ENCODE measurements at regions not wholly inside any gene's neighbourhood (a gene's known extent, or its start where the extent isn't known, plus 50 kb on each side); places are given as distances from the start of the nearest gene placed in this dataset.
A peak's percentile ranks its signal among the peaks of the same experiment; 100 is the strongest.

GRCh38 chr10:130727766-130728490, 583.6 kb downstream of the TCERG1L start:
- no peak for TF ChIP-seq POLR2A (IDR thresholded peaks at IDR 0.05)
- TF ChIP-seq, protein P1, sequence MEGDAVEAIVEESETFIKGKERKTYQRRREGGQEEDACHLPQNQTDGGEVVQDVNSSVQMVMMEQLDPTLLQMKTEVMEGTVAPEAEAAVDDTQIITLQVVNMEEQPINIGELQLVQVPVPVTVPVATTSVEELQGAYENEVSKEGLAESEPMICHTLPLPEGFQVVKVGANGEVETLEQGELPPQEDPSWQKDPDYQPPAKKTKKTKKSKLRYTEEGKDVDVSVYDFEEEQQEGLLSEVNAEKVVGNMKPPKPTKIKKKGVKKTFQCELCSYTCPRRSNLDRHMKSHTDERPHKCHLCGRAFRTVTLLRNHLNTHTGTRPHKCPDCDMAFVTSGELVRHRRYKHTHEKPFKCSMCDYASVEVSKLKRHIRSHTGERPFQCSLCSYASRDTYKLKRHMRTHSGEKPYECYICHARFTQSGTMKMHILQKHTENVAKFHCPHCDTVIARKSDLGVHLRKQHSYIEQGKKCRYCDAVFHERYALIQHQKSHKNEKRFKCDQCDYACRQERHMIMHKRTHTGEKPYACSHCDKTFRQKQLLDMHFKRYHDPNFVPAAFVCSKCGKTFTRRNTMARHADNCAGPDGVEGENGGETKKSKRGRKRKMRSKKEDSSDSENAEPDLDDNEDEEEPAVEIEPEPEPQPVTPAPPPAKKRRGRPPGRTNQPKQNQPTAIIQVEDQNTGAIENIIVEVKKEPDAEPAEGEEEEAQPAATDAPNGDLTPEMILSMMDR (IDR thresholded peaks at IDR 0.05) = no peak
- Histone ChIP-seq H3K4me3 (no peak overlapping the region), H3K36me3 (no peaks in the 10 kb centered on the region), H3K9me3 (no peaks in the 10 kb centered on the region), H3K27me3 (no peaks in the 10 kb centered on the region), H3K4me1 (no peaks in the 10 kb centered on the region), H3K27ac (no peak overlapping the region)
- DNase-seq = peak in 1 of 3 donors; percentile 22

DNA sequence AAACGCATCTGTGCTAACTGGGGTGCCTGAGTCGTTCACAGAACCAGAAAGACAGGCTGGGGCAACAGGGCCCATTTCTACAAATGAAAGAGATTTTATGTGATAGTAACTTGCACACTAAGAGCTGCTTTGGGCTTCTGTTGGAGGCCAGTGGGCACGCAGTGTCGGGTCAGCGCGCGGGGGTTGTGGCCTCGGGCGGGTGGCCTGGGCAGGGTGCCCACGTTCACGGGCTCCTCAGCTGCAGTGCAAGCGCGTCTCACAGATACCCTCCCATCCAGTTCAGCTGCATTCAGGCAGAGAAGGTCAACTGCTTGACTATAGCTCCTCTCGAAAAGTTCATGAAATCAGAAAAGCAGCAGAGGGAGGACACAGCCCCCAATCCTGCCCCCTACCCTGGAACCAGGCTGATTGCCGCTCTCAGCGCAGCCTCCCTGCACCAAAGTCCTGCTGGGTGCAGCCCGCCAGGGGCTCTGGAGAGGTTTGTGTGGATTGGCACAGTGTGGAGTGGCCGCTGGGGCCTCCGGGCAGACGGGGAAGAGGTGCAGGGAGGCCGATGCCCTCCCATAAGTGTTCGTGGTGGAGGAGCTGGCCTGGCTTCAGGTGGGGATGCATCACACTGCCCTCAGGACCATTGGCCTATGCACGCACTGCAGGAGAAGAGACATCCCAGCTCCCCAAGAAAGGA, 582.8 kb downstream of the TCERG1L start:
- Histone ChIP-seq H3K4me3 (no peak overlapping the region), H3K36me3 (no peaks in the 10 kb centered on the region), H3K9me3 (no peaks in the 10 kb centered on the region), H3K27ac (no peak overlapping the region), H3K27me3 (no peaks in the 10 kb centered on the region), H3K4me1 (no peaks in the 10 kb centered on the region)
- TF ChIP-seq POLR2A (IDR thresholded peaks at IDR 0.05) = no peak
- TF ChIP-seq, protein P1 (IDR thresholded peaks at IDR 0.05) = no peak
- no peak for DNase-seq

GRCh38 chr10:130729876-130730275, 581.6 kb downstream of the TCERG1L start:
- DNase-seq = no peak
- no peak for TF ChIP-seq POLR2A (IDR thresholded peaks at IDR 0.05)
- TF ChIP-seq, protein P1 (IDR thresholded peaks at IDR 0.05) = no peak
- no peak overlapping the region for H3K4me3 ChIP-seq
- H3K36me3 ChIP-seq = no peaks in the 10 kb centered on the region
- no peaks in the 10 kb centered on the region for H3K4me1 ChIP-seq
- no peak overlapping the region for H3K27ac ChIP-seq
- H3K9me3 ChIP-seq = no peaks in the 10 kb centered on the region
- H3K27me3 ChIP-seq = no peaks in the 10 kb centered on the region

- DNase-seq = peak in 1 of 3 donors; percentile 2
- Histone ChIP-seq H3K4me3 (no peak overlapping the region), H3K4me1 (no peaks in the 10 kb centered on the region), H3K36me3 (no peaks in the 10 kb centered on the region), H3K27ac (no peak overlapping the region), H3K27me3 (no peaks in the 10 kb centered on the region), H3K9me3 (peaks cover 0 to 4% (median 0%) of the 10 kb centered on the region in 4 donors)
- no peak for TF ChIP-seq POLR2A (IDR thresholded peaks at IDR 0.05)
- TF ChIP-seq, protein P1 (IDR thresholded peaks at IDR 0.05) = no peak
Observed at GRCh38 chr10:130737186-130737585, 574.3 kb downstream of the TCERG1L start.

- TF ChIP-seq, protein P1 (IDR thresholded peaks at IDR 0.05) = no peak
- no peak for TF ChIP-seq POLR2A (IDR thresholded peaks at IDR 0.05)
- H3K27me3 ChIP-seq = no peaks in the 10 kb centered on the region
- H3K9me3 ChIP-seq = peaks cover 0 to 4% (median 0%) of the 10 kb centered on the region in 4 donors
- H3K36me3 ChIP-seq = no peaks in the 10 kb centered on the region
- no peak for DNase-seq
- no peaks in the 10 kb centered on the region for H3K4me1 ChIP-seq
- no peak overlapping the region for H3K4me3 ChIP-seq
- H3K27ac ChIP-seq = no peak overlapping the region
Observed at GRCh38 chr10:130737621-130738020, 573.9 kb downstream of the TCERG1L start.

Data from Peyer's patch (tissue), 4 donors.